IMR-90 (cell line): ENCODE measurements at regions not wholly inside any gene's neighbourhood (a gene's known extent, or its start where the extent isn't known, plus 50 kb on each side); places are given as distances from the start of the nearest gene placed in this dataset.

ENCODE experiments used
- ATAC-seq: fragments of 200-7000 bp; cut with Tn5 transposase; 2 replicates; pipeline ENCODE4 v1.9.1; 2020; ENCODE audit warnings: low read depth, mild to moderate bottlenecking, moderate library complexity
- BruUV-seq: library from RNA; stranded (reverse); fragments of 400-500 nt; replicated peaks from 2 replicates; lab custom pipeline; 2021; lab: Mats Ljungman, UMichigan
- CTCF ChIA-PET: fragments of 300-600 bp; formaldehyde crosslinking; extraction: SDS; loops from one replicate; lab custom pipeline; 2021; ENCODE audit warnings: antibody characterized with exemption; lab: Yijun Ruan, JAX
- POLR2A ChIA-PET: fragments of 300-600 bp; sonication (Branson Sonifier 250); formaldehyde crosslinking; loops from one replicate; lab custom pipeline; 2022; ENCODE audit warnings: antibody characterized with exemption; ENCODE audit not compliant: unreplicated experiment; lab: Charles Lee
- DNase-seq: peaks from one replicate; pipeline ENCODE4 v3.0.0; 2013
- H2AFZ ChIP-seq: replicated peaks from 2 replicates; pipeline ENCODE3; 2013; ENCODE audit warnings: low read length, mild to moderate bottlenecking; ENCODE audit not compliant: poor library complexity
- H2AK5ac ChIP-seq: 2 replicates; pipeline ENCODE4 v1.6.1; 2013; ENCODE audit warnings: low read depth, low read length, inconsistent platforms
- H2AK9ac ChIP-seq: replicated peaks from 2 replicates; pipeline ENCODE3; 2013; ENCODE audit warnings: mild to moderate bottlenecking, low read depth, low read length, moderate library complexity; ENCODE audit not compliant: poor library complexity
- H2BK120ac ChIP-seq: 2 replicates; pipeline ENCODE4 v1.6.1; 2013; ENCODE audit warnings: low read depth, low read length, inconsistent platforms
- H2BK15ac ChIP-seq: 3 replicates; pipeline ENCODE4 v1.6.1; 2013; ENCODE audit warnings: low read depth, low read length, inconsistent platforms
- H2BK20ac ChIP-seq: 2 replicates; pipeline ENCODE4 v1.6.1; 2013; ENCODE audit warnings: low read depth, mild to moderate bottlenecking, inconsistent platforms, low read length, moderate library complexity
- H2BK5ac ChIP-seq: 2 replicates; pipeline ENCODE4 v1.6.1; 2013; ENCODE audit warnings: mild to moderate bottlenecking, low read depth, low read length, inconsistent platforms; ENCODE audit not compliant: poor library complexity, severe bottlenecking
- H3K14ac ChIP-seq: replicated peaks from 2 replicates; pipeline ENCODE4 v1.6.1; 2013; ENCODE audit warnings: low read depth, low read length, inconsistent platforms
- H3K18ac ChIP-seq: 2 replicates; pipeline ENCODE4 v1.6.1; 2013; ENCODE audit warnings: low read depth, low read length, control low read depth
- H3K23ac ChIP-seq: 2 replicates; pipeline ENCODE4 v1.6.1; 2013; ENCODE audit warnings: low read depth, low read length, inconsistent platforms
- H3K27ac ChIP-seq: 2 replicates; pipeline ENCODE4 v1.5.1; 2013; ENCODE audit warnings: mild to moderate bottlenecking, control low read depth, low read length; ENCODE audit not compliant: insufficient read depth
- H3K27me3 ChIP-seq: 2 replicates; pipeline ENCODE4 v1.6.1; 2013; ENCODE audit warnings: low read length; ENCODE audit not compliant: control insufficient read depth, insufficient read depth
- H3K36me3 ChIP-seq: 2 replicates; pipeline ENCODE4 v1.6.1; 2013; ENCODE audit warnings: low read length, mixed read lengths; ENCODE audit not compliant: control insufficient read depth, insufficient read depth
- H3K4ac ChIP-seq: 2 replicates; pipeline ENCODE4 v1.6.1; 2013; ENCODE audit warnings: low read depth, low read length, inconsistent platforms
- H3K4me1 ChIP-seq: 2 replicates; pipeline ENCODE4 v1.6.1; 2013; ENCODE audit warnings: low read length, mixed read lengths; ENCODE audit not compliant: control insufficient read depth, insufficient read depth
- H3K4me2 ChIP-seq: 2 replicates; pipeline ENCODE4 v1.6.1; 2013; ENCODE audit warnings: low read depth, mild to moderate bottlenecking, control low read depth, low read length, moderate library complexity
- H3K4me3 ChIP-seq: 2 replicates; pipeline ENCODE4 v1.5.1; 2013; ENCODE audit warnings: low read depth, mild to moderate bottlenecking, control low read depth, low read length, moderate library complexity; ENCODE audit not compliant: insufficient read depth
- H3K56ac ChIP-seq: 2 replicates; pipeline ENCODE4 v1.6.1; 2013; ENCODE audit warnings: low read length, inconsistent platforms; ENCODE audit not compliant: insufficient read depth; ENCODE audit errors: extremely low read depth
- H3K79me1 ChIP-seq, 2 experiments: 2 replicates each; pipeline ENCODE4 v1.6.1; 2013; ENCODE audit warnings: low read length in 2 of 2, inconsistent platforms in 1 of 2, low read depth in 1 of 2
- H3K9ac ChIP-seq: 2 replicates; pipeline ENCODE4 v1.6.1; 2013; ENCODE audit warnings: low read depth, low read length, control low read depth
- H3K9me1 ChIP-seq: 2 replicates; pipeline ENCODE4 v1.6.1; 2013; ENCODE audit warnings: low read length, inconsistent platforms; ENCODE audit not compliant: insufficient read depth
- H3K9me3 ChIP-seq: 2 replicates; pipeline ENCODE4 v1.6.1; 2013; ENCODE audit warnings: low read length; ENCODE audit not compliant: control insufficient read depth, insufficient read depth
- H4K20me1 ChIP-seq: 2 replicates; pipeline ENCODE4 v1.6.1; 2013; ENCODE audit warnings: low read length, inconsistent platforms; ENCODE audit not compliant: insufficient read depth
- H4K5ac ChIP-seq: 2 replicates; pipeline ENCODE4 v1.6.1; 2013; ENCODE audit warnings: mild to moderate bottlenecking, low read depth, low read length, control low read depth
- H4K8ac ChIP-seq, 2 experiments: 2 replicates each; pipeline ENCODE4 v1.6.1; 2013; ENCODE audit warnings: low read depth in 2 of 2, low read length in 2 of 2, control low read depth in 1 of 2, inconsistent platforms in 1 of 2
- H4K91ac ChIP-seq: 2 replicates; pipeline ENCODE4 v1.6.1; 2013; ENCODE audit warnings: low read depth, low read length, inconsistent platforms; ENCODE audit not compliant: insufficient read depth
- BHLHE40 ChIP-seq: fragments of 150-350 bp; IDR thresholded peaks from 2 replicates; pipeline ENCODE4 v1.6.1; 2016; ENCODE audit warnings: mild to moderate bottlenecking, low read depth, low read length
- CHD1 ChIP-seq: IDR thresholded peaks from 2 replicates; pipeline ENCODE4 v1.6.1; 2012; ENCODE audit warnings: low read depth, low read length, improper control_type of control experiment
- MAFK ChIP-seq: IDR thresholded peaks from 2 replicates; pipeline ENCODE4 v1.6.1; 2012; ENCODE audit warnings: low read depth, low read length, improper control_type of control experiment
- MAZ ChIP-seq: IDR thresholded peaks from 2 replicates; pipeline ENCODE4 v1.6.1; 2012; ENCODE audit warnings: low read depth, mild to moderate bottlenecking, low read length, improper control_type of control experiment, moderate library complexity, borderline replicate concordance
- MXI1 ChIP-seq: IDR thresholded peaks from 2 replicates; pipeline ENCODE4 v1.6.1; 2012; ENCODE audit warnings: low read depth, mild to moderate bottlenecking, low read length, moderate library complexity, borderline replicate concordance
- NFE2L2 ChIP-seq: fragments of 150-350 bp; IDR thresholded peaks from 2 replicates; pipeline ENCODE4 v1.6.1; 2016; ENCODE audit warnings: low read depth, mild to moderate bottlenecking, low read length
- POLR2A ChIP-seq: IDR thresholded peaks from 2 replicates; pipeline ENCODE4 v1.6.1; 2012; ENCODE audit warnings: mild to moderate bottlenecking, low read depth, low read length
- RAD21 ChIP-seq: IDR thresholded peaks from 2 replicates; pipeline ENCODE4 v1.6.1; 2012; ENCODE audit warnings: low read length, improper control_type of control experiment
- RCOR1 ChIP-seq: IDR thresholded peaks from 2 replicates; pipeline ENCODE4 v1.6.1; 2012; ENCODE audit warnings: mild to moderate bottlenecking, low read length, improper control_type of control experiment; ENCODE audit not compliant: insufficient replicate concordance
- RFX5 ChIP-seq: IDR thresholded peaks from 2 replicates; pipeline ENCODE4 v1.8.0; 2012; ENCODE audit warnings: low read depth, mild to moderate bottlenecking, low read length, moderate library complexity
- SMC3 ChIP-seq: fragments of 150-350 bp; IDR thresholded peaks from 2 replicates; pipeline ENCODE4 v1.6.1; 2016; ENCODE audit warnings: low read depth, mild to moderate bottlenecking, antibody characterized with exemption, low read length, moderate library complexity
- USF2 ChIP-seq: fragments of 150-350 bp; IDR thresholded peaks from 2 replicates; pipeline ENCODE4 v1.6.1; 2017; ENCODE audit warnings: mild to moderate bottlenecking, antibody characterized with exemption, low read length, low read depth
- WGBS, 2 experiments: methylation state at CpG; one replicate each; pipeline versions ENCODE4 v1.1.5 to v1.1.7; 2013; ENCODE audit warnings: missing lambda C conversion rate in 2 of 2; ENCODE audit not compliant: insufficient read length in 1 of 2; ENCODE audit errors: extremely low coverage in 2 of 2; 5-methylcytosine and 5-hydroxymethylcytosine counted together
- dilution Hi-C: fragments of 300-500 bp; cut with HindIII; formaldehyde crosslinking; loops from one replicate; pipeline ENCODE4 v1.14.3; 2018; ENCODE audit warnings: low sequenced_read_pairs; ENCODE audit not compliant: unreplicated experiment
- in situ Hi-C: fragments of 300-500 bp; cut with MboI; formaldehyde crosslinking; loops from 3 replicates; pipeline ENCODE4 v1.14.3; 2019; ENCODE audit warnings: low sequenced_read_pairs, inconsistent platforms, mixed read lengths
- intact Hi-C: fragments of 100-400 bp; cut with micrococcal nuclease; formaldehyde crosslinking; loops from 2 replicates; pipeline ENCODE4 v1.10.0; 2022

DNA sequence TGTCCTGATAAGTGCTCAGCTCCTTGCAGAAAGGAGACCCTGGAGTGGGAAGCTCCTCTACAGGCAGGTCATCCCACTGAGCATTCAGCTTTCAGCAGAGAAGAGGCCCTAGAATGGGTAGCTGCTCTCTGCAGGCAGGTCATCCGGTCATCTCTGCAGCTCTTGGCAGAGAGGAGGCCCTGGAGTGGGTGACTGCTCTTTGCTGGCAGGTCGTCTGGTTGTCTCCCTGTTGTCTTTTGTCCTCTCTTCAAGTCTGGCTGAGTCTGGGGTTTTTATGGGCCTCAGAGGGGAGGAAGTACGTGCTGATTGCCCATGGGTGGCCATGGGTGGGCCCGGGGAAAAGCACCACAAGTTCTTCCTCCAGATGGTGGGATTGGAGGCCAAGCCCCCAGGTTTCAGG is 250.3 kb upstream of the EDNRB start:
- Histone ChIP-seq H3K14ac (no peak overlapping the region), H2BK5ac (no peak overlapping the region), H4K91ac (no peak overlapping the region), H4K8ac (no peak overlapping the region), H3K27ac (no peak overlapping the region), H3K36me3 (no peaks in the 10 kb centered on the region), H3K56ac (no peak overlapping the region), H2BK15ac (no peak overlapping the region), H3K23ac (no peak overlapping the region), H3K9me1 (no peaks in the 10 kb centered on the region), H3K9me3 (peaks cover 7% of the 10 kb centered on the region), H2BK20ac (no peak overlapping the region), H2BK120ac (no peak overlapping the region), H2AK5ac (no peak overlapping the region), H4K20me1 (no peaks in the 10 kb centered on the region), H3K4me1 (no peaks in the 10 kb centered on the region), H3K9ac (no peak overlapping the region), H3K4me2 (no peak overlapping the region), H3K79me1 (no peaks in the 10 kb centered on the region), H3K18ac (no peak overlapping the region), H3K4ac (no peak overlapping the region), H3K4me3 (no peak overlapping the region), H2AK9ac (no peak overlapping the region), H3K27me3 (no peaks in the 10 kb centered on the region), H2AFZ (peak overlapping the region; percentile 39), H4K5ac (no peak overlapping the region)
- dilution Hi-C loops: no loop called here
- no peak for TF ChIP-seq NFE2L2
- no peak for TF ChIP-seq POLR2A
- no peak for TF ChIP-seq RFX5
- no peak for TF ChIP-seq SMC3
- TF ChIP-seq MAFK: no peak
- TF ChIP-seq MXI1: no peak
- no peak for TF ChIP-seq USF2
- no peak for TF ChIP-seq CHD1
- TF ChIP-seq RAD21: no peak
- TF ChIP-seq MAZ: no peak
- TF ChIP-seq RCOR1: no peak
- no peak for TF ChIP-seq BHLHE40
- DNase-seq (no peak), ATAC-seq (no peak)
- in situ Hi-C loops: no loop called here
- WGBS, 2 experiments: no CpG with 5 or more reads among the region's 4 CpGs
- ChIA-PET POLR2A (no interaction called here), CTCF (no interaction called here)
- no TSS peak for BruUV-seq
- intact Hi-C loops: no loop called here
